SJCRH30 (cell line): ENCODE measurements at regions not wholly inside any gene's neighbourhood (a gene's known extent, or its start where the extent isn't known, plus 50 kb on each side); places are given as distances from the start of the nearest gene placed in this dataset.

Experiments
- DNase-seq, 2 experiments: peaks; one replicate each; pipeline ENCODE4 v3.0.0-alpha.2; 2015 to 2020
- H3K27ac ChIP-seq: fragments of 250-450 bp; sonication (Bioruptor Pico); 2 replicates; pipeline ENCODE4 v1.5.1; 2020; ENCODE audit warnings: mild to moderate bottlenecking, moderate library complexity
- H3K27me3 ChIP-seq: fragments of 250-450 bp; sonication (Bioruptor Pico); 2 replicates; pipeline ENCODE4 v1.5.1; 2020; ENCODE audit warnings: mild to moderate bottlenecking, moderate library complexity
- H3K36me3 ChIP-seq: fragments of 250-450 bp; sonication (Bioruptor Pico); 2 replicates; pipeline ENCODE4 v1.5.1; 2020; ENCODE audit warnings: mild to moderate bottlenecking, moderate library complexity
- H3K4me1 ChIP-seq: fragments of 250-450 bp; sonication (Bioruptor Pico); 2 replicates; pipeline ENCODE4 v1.5.1; 2020; ENCODE audit warnings: mild to moderate bottlenecking, moderate library complexity
- H3K4me3 ChIP-seq: fragments of 250-450 bp; sonication (Bioruptor Pico); 2 replicates; pipeline ENCODE4 v1.5.1; 2020; ENCODE audit warnings: mild to moderate bottlenecking, moderate library complexity
- H3K9me3 ChIP-seq: fragments of 250-450 bp; sonication (Bioruptor Pico); replicated peaks from 2 replicates; pipeline ENCODE4 v1.5.1; 2020; ENCODE audit warnings: mild to moderate bottlenecking, moderate library complexity

GRCh38 chr11:69390561-69390960, 90.9 kb upstream of the LINC01488 start:
- H3K4me3 ChIP-seq: no peak overlapping the region
- no peaks in the 10 kb centered on the region for H3K4me1 ChIP-seq
- no peak for DNase-seq
- H3K9me3 ChIP-seq: peaks cover 9% of the 10 kb centered on the region; the same call in 1 of the 2 replicates
- no peaks in the 10 kb centered on the region for H3K27me3 ChIP-seq
- no peaks in the 10 kb centered on the region for H3K36me3 ChIP-seq
- no peak overlapping the region for H3K27ac ChIP-seq

GRCh38 chr11:69391192-69392103, 90.0 kb upstream of the LINC01488 start:
- no peak overlapping the region for H3K4me3 ChIP-seq
- no peak overlapping the region for H3K27ac ChIP-seq
- H3K27me3 ChIP-seq: no peaks in the 10 kb centered on the region
- H3K9me3 ChIP-seq: peaks cover 9% of the 10 kb centered on the region; the same call in 1 of the 2 replicates
- H3K4me1 ChIP-seq: no peaks in the 10 kb centered on the region
- DNase-seq: no peak
- H3K36me3 ChIP-seq: no peaks in the 10 kb centered on the region

- no peaks in the 10 kb centered on the region for H3K27me3 ChIP-seq
- H3K4me1 ChIP-seq: no peaks in the 10 kb centered on the region
- H3K4me3 ChIP-seq: no peak overlapping the region
- DNase-seq: no peak
- peaks cover 9% of the 10 kb centered on the region for H3K9me3 ChIP-seq
- H3K27ac ChIP-seq: no peak overlapping the region
- no peaks in the 10 kb centered on the region for H3K36me3 ChIP-seq
These were observed 89.3 kb upstream of the LINC01488 start for GRCh38 chr11:69392104-69392653.

GRCh38 chr11:69393178-69393832, 88.2 kb upstream of the LINC01488 start:
- H3K27ac ChIP-seq: no peak overlapping the region
- no peak overlapping the region for H3K4me3 ChIP-seq
- H3K9me3 ChIP-seq: peaks cover 5% of the 10 kb centered on the region
- H3K36me3 ChIP-seq: no peaks in the 10 kb centered on the region
- H3K4me1 ChIP-seq: no peaks in the 10 kb centered on the region
- H3K27me3 ChIP-seq: no peaks in the 10 kb centered on the region
- no peak for DNase-seq

DNA sequence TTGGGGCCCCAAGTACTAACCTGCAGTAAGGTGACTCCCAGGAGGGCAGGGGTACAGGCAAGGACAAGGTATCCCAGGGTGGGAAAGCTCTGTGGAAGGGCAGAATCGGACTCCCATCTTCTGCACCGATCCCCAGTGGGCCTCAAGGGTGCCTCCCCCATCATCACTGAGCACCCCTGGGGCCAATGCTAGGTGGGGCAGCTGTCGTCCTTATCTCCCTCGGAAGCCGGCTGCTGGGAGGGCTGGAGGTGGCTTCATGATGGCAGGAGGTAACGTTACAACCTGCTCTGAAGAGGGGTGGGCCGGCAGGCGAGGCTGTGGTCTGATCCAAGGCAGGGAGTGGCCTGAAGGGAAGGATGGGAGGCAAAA, 87.6 kb upstream of the LINC01488 start:
- H3K27me3 ChIP-seq: no peaks in the 10 kb centered on the region
- H3K9me3 ChIP-seq: no peaks in the 10 kb centered on the region; the same call in 1 of the 2 replicates
- no peak overlapping the region for H3K27ac ChIP-seq
- no peaks in the 10 kb centered on the region for H3K36me3 ChIP-seq
- DNase-seq: peak in 1 of 2 experiments; percentile 22
- no peaks in the 10 kb centered on the region for H3K4me1 ChIP-seq
- no peak overlapping the region for H3K4me3 ChIP-seq

DNA sequence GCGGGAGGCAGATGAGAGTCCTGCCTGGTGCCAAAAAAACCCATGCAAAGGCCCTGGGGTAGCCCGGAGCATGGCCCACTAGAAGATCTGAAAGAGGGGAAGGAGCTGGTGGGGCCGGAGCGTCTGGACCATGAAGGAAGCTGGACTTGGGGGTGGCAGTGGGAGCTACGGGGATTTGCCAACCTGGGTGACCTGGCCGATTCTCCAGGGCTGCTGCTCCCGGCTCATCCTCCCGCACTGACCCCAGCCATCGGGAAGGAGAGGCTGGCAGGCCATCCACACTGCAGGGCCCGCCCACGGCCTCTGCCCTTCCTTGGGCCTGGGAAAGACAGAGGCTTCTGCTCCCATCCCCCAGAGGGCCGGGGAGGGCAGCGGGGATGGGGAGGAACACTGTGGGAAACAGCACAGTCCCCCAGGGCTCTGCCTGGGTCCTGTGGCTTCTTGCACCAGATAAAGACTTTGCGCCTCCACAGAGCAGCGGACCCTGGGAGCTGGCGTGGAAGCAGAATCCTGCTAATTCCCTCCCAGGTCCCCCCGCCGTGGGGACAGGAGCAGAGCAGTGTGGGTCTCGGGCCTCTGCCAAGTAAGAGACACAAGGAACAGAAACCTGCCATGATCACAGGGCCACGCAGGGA, 87.1 kb upstream of the LINC01488 start:
- Histone ChIP-seq H3K27ac (no peak overlapping the region), H3K36me3 (no peaks in the 10 kb centered on the region), H3K27me3 (no peaks in the 10 kb centered on the region), H3K4me1 (no peaks in the 10 kb centered on the region), H3K9me3 (no peaks in the 10 kb centered on the region; the same call in 1 of the 2 replicates), H3K4me3 (no peak overlapping the region)
- no peak for DNase-seq

DNA sequence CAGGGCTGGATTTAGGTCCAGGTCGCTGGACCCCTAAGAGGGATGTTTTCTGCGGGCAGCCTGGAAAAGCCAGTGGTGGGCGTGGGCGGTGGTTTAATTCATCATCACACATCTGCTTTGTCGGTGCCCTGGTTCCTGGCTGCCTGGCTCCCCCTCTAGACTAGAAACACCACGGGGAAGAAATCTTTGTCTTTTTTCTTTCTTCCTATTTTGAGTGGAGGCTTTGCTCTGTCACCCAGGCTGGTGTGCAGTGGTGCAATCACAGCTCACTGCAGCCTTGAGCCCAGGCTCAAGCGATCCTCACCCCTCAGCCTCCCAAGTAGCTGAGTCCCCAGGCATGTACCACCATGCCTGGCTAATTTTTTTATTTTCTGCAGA, 86.6 kb upstream of the LINC01488 start:
- no peak overlapping the region for H3K27ac ChIP-seq
- no peaks in the 10 kb centered on the region; the same call in 1 of the 2 replicates for H3K9me3 ChIP-seq
- H3K4me1 ChIP-seq: no peaks in the 10 kb centered on the region
- no peak for DNase-seq
- H3K36me3 ChIP-seq: no peaks in the 10 kb centered on the region
- no peaks in the 10 kb centered on the region for H3K27me3 ChIP-seq
- no peak overlapping the region for H3K4me3 ChIP-seq

DNA sequence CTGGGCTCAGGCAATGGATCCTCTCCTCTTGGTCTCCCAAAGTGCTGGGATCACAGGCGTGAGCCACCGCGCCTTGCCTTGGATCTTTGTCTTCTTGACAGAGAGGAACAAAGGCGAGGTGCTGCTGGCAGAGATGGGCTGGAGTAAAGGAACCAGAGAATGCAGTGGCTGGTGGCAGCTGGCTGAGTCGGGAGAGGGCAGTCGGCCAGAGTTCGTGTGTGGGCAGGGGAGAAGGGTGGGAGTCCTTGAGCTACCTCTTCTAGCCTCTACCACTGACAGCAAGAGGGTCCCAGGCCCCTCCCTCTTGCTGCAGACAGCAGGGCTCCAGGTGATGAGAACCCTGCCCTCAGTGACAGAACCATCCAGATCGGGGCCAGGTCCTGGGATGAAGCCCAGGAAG, 86.2 kb upstream of the LINC01488 start:
- H3K27me3 ChIP-seq: no peaks in the 10 kb centered on the region
- no peak for DNase-seq
- no peaks in the 10 kb centered on the region for H3K4me1 ChIP-seq
- no peaks in the 10 kb centered on the region for H3K36me3 ChIP-seq
- no peaks in the 10 kb centered on the region; the same call in 1 of the 2 replicates for H3K9me3 ChIP-seq
- H3K27ac ChIP-seq: no peak overlapping the region
- no peak overlapping the region for H3K4me3 ChIP-seq

DNA sequence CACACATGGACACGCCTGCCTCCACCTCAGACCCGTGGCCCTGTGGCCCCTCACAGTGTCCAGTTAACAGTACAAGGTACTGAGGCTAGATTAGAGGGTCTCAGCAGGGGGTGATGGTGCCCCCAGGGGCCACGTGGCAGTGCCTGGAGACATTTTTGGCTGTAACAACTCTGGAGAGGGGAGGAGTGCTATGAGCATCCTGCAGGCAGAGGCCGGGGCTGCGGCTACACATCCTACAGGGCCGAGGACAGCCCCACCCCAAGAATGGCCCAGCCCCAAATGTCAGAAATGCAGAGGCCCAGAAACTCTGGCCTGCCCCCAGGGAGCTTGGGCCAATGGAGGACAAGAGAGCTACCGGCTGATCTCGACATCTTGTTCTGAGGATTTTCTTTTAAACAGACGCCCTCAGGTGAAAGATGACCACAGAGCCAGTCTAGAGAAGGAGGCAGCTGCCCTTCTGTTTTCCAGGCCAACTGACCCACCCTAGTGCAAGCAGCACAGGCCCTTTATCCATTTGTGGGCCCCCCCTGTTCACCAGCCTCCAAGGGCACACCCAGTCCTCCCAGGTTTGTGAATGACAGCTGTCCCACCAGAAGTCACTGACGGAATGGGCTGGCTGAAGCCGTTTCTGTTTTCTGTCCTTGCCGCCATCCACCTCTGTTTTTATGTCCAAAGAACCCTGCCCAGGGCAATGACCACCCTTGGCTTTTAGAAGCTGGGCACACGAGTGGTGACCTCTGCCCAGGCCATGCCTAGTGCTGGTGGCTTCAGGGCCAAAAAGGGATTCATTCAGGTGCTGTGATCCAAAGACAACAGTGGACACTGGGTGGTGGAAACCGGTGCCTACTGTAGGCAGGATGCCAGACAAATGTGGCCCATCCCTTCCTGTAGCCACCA, 85.2 kb upstream of the LINC01488 start:
- DNase-seq: no peak

GRCh38 chr11:69396948-69397307, 84.5 kb upstream of the LINC01488 start:
- no peaks in the 10 kb centered on the region for H3K4me1 ChIP-seq
- no peaks in the 10 kb centered on the region for H3K27me3 ChIP-seq
- H3K36me3 ChIP-seq: no peaks in the 10 kb centered on the region
- DNase-seq: no peak
- no peak overlapping the region for H3K27ac ChIP-seq
- H3K4me3 ChIP-seq: no peak overlapping the region
- H3K9me3 ChIP-seq: no peaks in the 10 kb centered on the region; the same call in 1 of the 2 replicates

More for the DNA sequence above, 85.2 kb upstream of the LINC01488 start:
- Histone ChIP-seq H3K4me3 (no peak overlapping the region), H3K27ac (no peak overlapping the region), H3K27me3 (no peaks in the 10 kb centered on the region), H3K9me3 (no peaks in the 10 kb centered on the region; the same call in 1 of the 2 replicates), H3K36me3 (no peaks in the 10 kb centered on the region), H3K4me1 (no peaks in the 10 kb centered on the region)

GRCh38 chr11:69397732-69398131, 83.7 kb upstream of the LINC01488 start:
- DNase-seq: no peak
- Histone ChIP-seq H3K27me3 (no peaks in the 10 kb centered on the region), H3K9me3 (no peaks in the 10 kb centered on the region; the same call in 1 of the 2 replicates), H3K4me3 (no peak overlapping the region), H3K27ac (no peak overlapping the region), H3K36me3 (no peaks in the 10 kb centered on the region), H3K4me1 (no peaks in the 10 kb centered on the region)

- Histone ChIP-seq H3K9me3 (no peaks in the 10 kb centered on the region; the same call in 1 of the 2 replicates), H3K4me1 (no peaks in the 10 kb centered on the region), H3K36me3 (no peaks in the 10 kb centered on the region), H3K27ac (no peak overlapping the region), H3K4me3 (no peak overlapping the region), H3K27me3 (no peaks in the 10 kb centered on the region)
- DNase-seq: no peak
These were observed 82.7 kb upstream of the LINC01488 start for GRCh38 chr11:69398529-69399492.

DNA sequence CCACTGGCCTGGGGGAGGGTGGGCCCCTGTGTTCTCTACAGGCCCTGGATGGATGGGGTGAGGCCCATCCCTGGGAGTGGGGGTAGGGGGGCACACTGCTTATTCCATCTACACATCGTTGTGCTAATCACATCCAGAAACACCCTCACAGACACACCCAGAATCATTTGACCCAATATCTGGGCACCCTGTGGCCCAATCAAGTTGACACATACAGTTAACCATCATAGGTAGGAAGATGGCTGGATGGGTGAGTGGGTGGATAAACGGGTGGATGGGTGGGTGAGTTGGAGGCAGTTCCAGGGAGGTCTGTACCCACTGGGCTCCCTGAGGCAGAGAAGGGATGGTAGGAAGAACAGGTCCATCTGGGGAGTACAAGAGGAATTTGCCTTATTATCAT, 81.3 kb upstream of the LINC01488 start:
- Histone ChIP-seq H3K27me3 (no peaks in the 10 kb centered on the region), H3K27ac (no peak overlapping the region), H3K4me3 (no peak overlapping the region), H3K9me3 (no peaks in the 10 kb centered on the region; the same call in 1 of the 2 replicates), H3K36me3 (no peaks in the 10 kb centered on the region), H3K4me1 (no peaks in the 10 kb centered on the region)
- DNase-seq: no peak
